H54 (cell line): ENCODE measurements at regions not wholly inside any gene's neighbourhood (a gene's known extent, or its start where the extent isn't known, plus 50 kb on each side); places are given as distances from the start of the nearest gene placed in this dataset.

Experiments used
- DNase-seq: peaks from one replicate; pipeline ENCODE4 v3.0.0; 2011; ENCODE audit warnings: low spot score, mixed read lengths; ENCODE audit not compliant: insufficient read length
- FAIRE-seq: peaks from 3 replicates; lab custom pipeline; 2011; peaks lifted over from hg19 to GRCh38; lab: Jason Lieb, UNC
- POLR2A ChIP-seq: IDR thresholded peaks from 2 replicates; pipeline ENCODE4 v1.6.1; 2011; ENCODE audit warnings: low read depth, mild to moderate bottlenecking, low read length

- no peak for TF ChIP-seq POLR2A
- FAIRE-seq, result no peak
- DNase-seq, result no peak
Observed at GRCh38 chr3:22620498-22620897, 582.6 kb upstream of the UBE2E2 start.

GRCh38 chr3:22621205-22621809, 581.8 kb upstream of the UBE2E2 start:
- DNase-seq, result no peak
- FAIRE-seq, result no peak
- no peak for TF ChIP-seq POLR2A

GRCh38 chr3:22627993-22628499, 575.1 kb upstream of the UBE2E2 start:
- DNase-seq, result no peak
- TF ChIP-seq POLR2A, result no peak
- no peak for FAIRE-seq

- no peak for TF ChIP-seq POLR2A
- DNase-seq (no peak), FAIRE-seq (no peak)
Observed at GRCh38 chr3:22632536-22632935, 570.6 kb upstream of the UBE2E2 start.

- FAIRE-seq, result no peak
- DNase-seq, result no peak
- no peak for TF ChIP-seq POLR2A
Observed at GRCh38 chr3:22634433-22634832, 568.7 kb upstream of the UBE2E2 start.

DNA sequence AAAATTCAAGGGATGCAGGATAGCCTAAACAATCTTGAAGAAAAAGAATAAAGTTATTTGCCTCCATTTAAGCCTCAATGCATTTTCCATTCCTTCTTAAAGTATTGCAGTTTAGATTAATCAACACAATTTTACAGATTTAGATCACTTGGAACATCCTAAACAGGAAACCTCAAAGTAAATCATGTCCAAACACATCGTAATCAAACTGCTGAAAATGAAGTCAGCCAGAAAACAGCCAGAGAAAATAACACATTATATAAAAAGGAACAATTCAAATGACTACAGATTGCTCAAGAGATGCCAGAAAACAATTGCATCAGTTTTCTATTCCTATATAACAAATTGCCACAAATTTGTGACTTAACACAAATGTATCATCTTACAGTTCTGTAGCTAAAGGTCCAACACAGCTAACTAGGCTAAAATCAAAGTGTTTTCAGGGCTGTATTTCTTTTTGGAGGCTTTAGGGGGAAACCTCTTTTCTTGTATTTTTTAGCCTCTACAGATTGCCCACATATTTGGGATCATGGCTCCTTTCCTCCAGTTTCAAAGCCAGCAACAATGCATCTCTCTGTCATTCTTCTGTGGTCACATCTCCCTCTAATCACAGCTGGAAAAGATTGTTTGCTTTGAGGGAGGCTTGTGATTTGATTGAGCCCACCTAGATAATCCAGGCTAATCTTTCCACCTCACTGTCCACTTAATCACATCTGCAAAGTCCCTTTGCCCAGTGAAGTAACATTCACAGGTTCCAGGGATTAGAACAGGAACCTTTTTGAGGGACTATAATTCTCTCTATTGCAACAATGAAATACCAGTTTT, 543.3 kb upstream of the UBE2E2 start:
- no peak for FAIRE-seq
- no peak for DNase-seq
- no peak for TF ChIP-seq POLR2A

DNA sequence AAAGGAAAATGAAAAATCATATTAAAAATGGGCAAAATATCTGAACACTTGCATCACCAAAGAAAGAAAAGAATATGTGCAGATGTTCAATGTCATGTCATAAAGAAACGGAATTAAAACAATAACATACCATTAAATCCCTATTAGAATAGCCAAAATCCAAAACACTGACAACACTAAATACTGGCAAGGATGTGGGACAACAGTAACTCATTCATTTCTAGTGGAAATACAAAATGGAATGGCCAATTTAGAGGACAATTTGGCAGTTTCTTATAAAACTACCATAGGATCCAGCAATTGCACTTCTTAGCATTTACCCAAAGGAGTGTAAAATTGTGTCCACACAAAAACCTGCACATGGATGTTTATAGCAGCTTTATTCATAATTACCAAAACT, 542.5 kb upstream of the UBE2E2 start:
- no peak for TF ChIP-seq POLR2A
- FAIRE-seq (no peak), DNase-seq (no peak)

DNA sequence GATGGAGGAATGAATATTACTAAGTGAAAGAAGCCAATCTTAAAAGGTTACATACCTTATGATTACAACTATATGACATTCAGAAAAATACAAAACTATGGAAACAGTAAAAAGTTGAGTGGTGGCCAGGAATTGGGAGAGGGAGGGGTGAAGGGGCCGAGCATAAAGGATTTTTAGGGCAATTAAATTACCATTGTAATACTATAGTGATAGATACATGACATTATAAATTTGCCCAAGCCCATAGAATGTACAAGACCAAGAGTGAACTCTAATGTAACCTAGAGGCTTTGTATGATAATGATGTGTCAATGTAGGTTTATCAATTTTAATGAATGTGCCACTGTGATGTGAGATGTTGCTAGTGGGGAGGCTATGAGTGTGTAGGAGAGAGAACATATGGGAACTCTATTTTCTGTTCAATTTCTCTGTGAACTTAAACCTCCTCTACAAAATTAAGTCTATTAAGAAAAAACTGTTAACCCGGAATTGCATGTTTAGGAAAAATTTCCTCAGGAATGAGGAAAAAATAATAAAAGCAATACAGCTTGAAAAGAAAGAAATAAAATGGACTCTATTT, 541.9 kb upstream of the UBE2E2 start:
- TF ChIP-seq POLR2A, result no peak
- FAIRE-seq (no peak), DNase-seq (no peak)

GRCh38 chr3:22665528-22665927, 537.6 kb upstream of the UBE2E2 start:
- FAIRE-seq (no peak), DNase-seq (no peak)
- no peak for TF ChIP-seq POLR2A

GRCh38 chr3:22666736-22667135, 536.4 kb upstream of the UBE2E2 start:
- DNase-seq (no peak), FAIRE-seq (no peak)
- no peak for TF ChIP-seq POLR2A

DNA sequence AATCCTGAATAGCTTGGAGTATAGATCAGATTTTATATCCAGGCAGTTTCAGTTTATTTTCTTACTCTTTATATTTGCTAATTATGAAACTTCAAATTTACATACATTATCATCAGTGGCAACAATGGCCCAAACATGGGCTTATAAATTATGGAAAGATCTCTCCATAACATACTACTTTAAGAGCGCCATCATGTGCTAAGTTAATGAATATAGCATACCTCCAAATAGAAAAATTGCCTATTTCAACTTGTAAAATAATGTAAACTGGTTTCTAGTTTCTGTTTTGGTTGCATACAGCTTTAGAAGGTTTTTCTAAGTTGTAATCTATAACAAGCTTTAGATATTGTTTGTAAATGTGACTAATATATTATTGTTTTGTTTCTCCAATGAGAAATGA, 531.3 kb upstream of the UBE2E2 start:
- DNase-seq, result no peak
- no peak for TF ChIP-seq POLR2A
- FAIRE-seq, result no peak

DNA sequence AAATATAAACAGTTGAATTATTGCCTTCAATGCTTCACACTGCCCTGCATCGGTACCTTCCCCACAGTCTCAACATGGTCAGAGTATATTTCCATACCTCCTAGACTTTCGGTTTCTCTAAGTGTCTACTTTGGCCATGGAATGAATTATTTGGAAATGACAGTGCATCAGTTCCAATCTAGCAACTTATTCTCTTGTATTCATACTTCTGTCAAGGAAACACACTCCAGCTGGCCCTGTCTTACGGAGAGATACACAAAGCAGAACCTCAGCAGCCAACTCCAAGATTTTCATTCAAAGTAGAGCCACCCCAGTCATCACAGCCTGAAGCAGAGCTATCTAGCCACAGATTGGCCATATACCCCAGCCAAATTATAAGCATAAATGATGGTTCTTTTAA, 518.4 kb upstream of the UBE2E2 start:
- no peak for FAIRE-seq
- no peak for DNase-seq
- no peak for TF ChIP-seq POLR2A

DNA sequence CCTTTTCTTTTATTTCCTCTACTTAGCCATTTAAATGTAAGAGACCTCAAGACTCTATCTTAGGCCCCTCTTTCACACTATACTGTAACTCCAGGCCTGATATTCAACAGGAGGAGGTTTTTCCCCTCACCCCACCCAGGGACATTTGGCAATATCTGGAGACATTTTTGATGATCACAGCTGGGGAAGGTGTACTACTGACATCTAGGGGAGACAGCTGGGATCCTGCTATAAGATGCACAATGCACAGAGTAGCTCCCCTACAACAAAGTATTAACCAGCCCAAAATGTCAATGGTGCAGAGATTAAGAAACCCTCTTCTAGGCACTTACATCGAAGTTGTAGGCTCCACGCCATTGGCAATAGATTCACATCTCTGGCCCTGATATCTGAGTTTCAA, 517.5 kb upstream of the UBE2E2 start:
- no peak for DNase-seq
- no peak for FAIRE-seq
- no peak for TF ChIP-seq POLR2A

GRCh38 chr3:22691407-22691806, 511.7 kb upstream of the UBE2E2 start:
- DNase-seq (no peak), FAIRE-seq (no peak)
- no peak for TF ChIP-seq POLR2A
